IPS-20b (cell line): ENCODE measurements at regions not wholly inside any gene's neighbourhood (a gene's known extent, or its start where the extent isn't known, plus 50 kb on each side); places are given as distances from the start of the nearest gene placed in this dataset.

ENCODE experiments used
- H3K27ac ChIP-seq: one replicate; pipeline ENCODE4 v1.5.1; 2013; ENCODE audit warnings: low read length
- H3K27me3 ChIP-seq: 2 replicates; pipeline ENCODE4 v1.6.1; 2013; ENCODE audit warnings: mild to moderate bottlenecking, low read length, inconsistent platforms; ENCODE audit not compliant: insufficient read depth
- H3K36me3 ChIP-seq: 2 replicates; pipeline ENCODE4 v1.6.1; 2013; ENCODE audit warnings: low read depth, mild to moderate bottlenecking, inconsistent platforms, low read length, moderate library complexity; ENCODE audit not compliant: insufficient read depth
- H3K4me1 ChIP-seq: 2 replicates; pipeline ENCODE4 v1.6.1; 2013; ENCODE audit warnings: mild to moderate bottlenecking, control low read depth, inconsistent platforms, low read length, moderate library complexity; ENCODE audit not compliant: insufficient read depth
- H3K4me3 ChIP-seq: 2 replicates; pipeline ENCODE4 v1.5.1; 2013; ENCODE audit warnings: mild to moderate bottlenecking, low read length, inconsistent platforms
- H3K9ac ChIP-seq: 2 replicates; pipeline ENCODE4 v1.6.1; 2013; ENCODE audit warnings: low read depth, mild to moderate bottlenecking, inconsistent platforms, low read length, moderate library complexity
- H3K9me3 ChIP-seq: 2 replicates; pipeline ENCODE4 v1.6.1; 2013; ENCODE audit warnings: mild to moderate bottlenecking, low read depth, low read length, inconsistent platforms; ENCODE audit not compliant: insufficient read depth

- Histone ChIP-seq H3K9ac (no peak overlapping the region), H3K9me3 (no peaks in the 10 kb centered on the region), H3K27me3 (no peaks in the 10 kb centered on the region), H3K27ac (no peak overlapping the region), H3K4me3 (no peak overlapping the region), H3K36me3 (no peaks in the 10 kb centered on the region), H3K4me1 (no peaks in the 10 kb centered on the region)
Measured at GRCh38 chr1:239682960-239683359, 296.6 kb downstream of the CHRM3 start.

DNA sequence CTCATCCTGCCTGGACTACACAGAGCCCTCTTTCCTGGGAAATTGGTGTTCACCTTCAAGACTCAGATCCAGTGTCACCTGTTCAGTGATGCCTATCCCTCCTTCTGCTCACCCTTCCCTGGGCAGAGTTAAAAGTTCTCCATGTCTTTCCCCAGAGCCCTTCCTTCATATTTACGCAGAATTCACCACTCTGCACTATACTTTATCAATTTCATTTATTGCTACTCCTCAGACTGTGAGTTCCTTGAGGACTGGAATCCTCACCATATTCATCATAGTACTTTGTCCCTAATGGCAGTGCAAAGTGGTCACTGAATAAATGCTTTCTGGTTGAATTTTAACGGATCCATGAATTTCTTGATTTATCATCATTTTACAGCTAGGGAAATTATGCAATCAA, 300.0 kb downstream of the CHRM3 start:
- Histone ChIP-seq H3K4me1 (no peaks in the 10 kb centered on the region), H3K4me3 (no peak overlapping the region), H3K27me3 (no peaks in the 10 kb centered on the region), H3K9me3 (no peaks in the 10 kb centered on the region), H3K9ac (no peak overlapping the region), H3K27ac (no peak overlapping the region), H3K36me3 (no peaks in the 10 kb centered on the region)

- H3K9me3 ChIP-seq, result no peaks in the 10 kb centered on the region
- no peaks in the 10 kb centered on the region for H3K27me3 ChIP-seq
- no peak overlapping the region for H3K4me3 ChIP-seq
- H3K27ac ChIP-seq, result no peak overlapping the region
- H3K4me1 ChIP-seq, result no peaks in the 10 kb centered on the region
- H3K9ac ChIP-seq, result no peak overlapping the region
- no peaks in the 10 kb centered on the region for H3K36me3 ChIP-seq
Measured at GRCh38 chr1:239696317-239696716, 309.9 kb downstream of the CHRM3 start.

DNA sequence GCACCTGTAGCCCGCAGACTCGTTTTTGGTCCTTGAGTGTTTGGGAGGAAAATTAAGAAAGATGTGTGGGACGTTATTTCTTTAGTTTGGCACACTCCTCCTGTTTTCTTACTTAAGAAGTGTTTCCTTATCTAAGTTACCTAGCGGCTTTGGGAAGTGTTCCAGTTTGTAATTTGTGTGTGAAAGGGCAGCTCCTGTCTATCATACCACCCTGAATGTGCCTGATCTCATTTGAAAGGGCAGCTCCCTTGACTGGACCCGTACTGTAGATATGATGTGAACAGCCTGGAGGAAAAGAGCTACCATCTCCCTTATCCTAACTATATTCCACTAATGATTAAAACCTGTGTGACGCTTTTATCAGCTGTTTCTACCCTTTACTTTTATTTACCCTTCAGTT, 314.3 kb downstream of the CHRM3 start:
- no peak overlapping the region for H3K27ac ChIP-seq
- no peaks in the 10 kb centered on the region for H3K36me3 ChIP-seq
- no peaks in the 10 kb centered on the region for H3K9me3 ChIP-seq
- no peaks in the 10 kb centered on the region for H3K27me3 ChIP-seq
- H3K4me1 ChIP-seq, result no peaks in the 10 kb centered on the region
- H3K4me3 ChIP-seq, result no peak overlapping the region
- H3K9ac ChIP-seq, result no peak overlapping the region

GRCh38 chr1:239703075-239703474, 316.7 kb downstream of the CHRM3 start:
- Histone ChIP-seq H3K36me3 (no peaks in the 10 kb centered on the region), H3K27ac (no peak overlapping the region), H3K9ac (no peak overlapping the region), H3K4me1 (no peaks in the 10 kb centered on the region), H3K4me3 (no peak overlapping the region), H3K9me3 (no peaks in the 10 kb centered on the region; the same call in 1 of the 2 replicates), H3K27me3 (no peaks in the 10 kb centered on the region)

DNA sequence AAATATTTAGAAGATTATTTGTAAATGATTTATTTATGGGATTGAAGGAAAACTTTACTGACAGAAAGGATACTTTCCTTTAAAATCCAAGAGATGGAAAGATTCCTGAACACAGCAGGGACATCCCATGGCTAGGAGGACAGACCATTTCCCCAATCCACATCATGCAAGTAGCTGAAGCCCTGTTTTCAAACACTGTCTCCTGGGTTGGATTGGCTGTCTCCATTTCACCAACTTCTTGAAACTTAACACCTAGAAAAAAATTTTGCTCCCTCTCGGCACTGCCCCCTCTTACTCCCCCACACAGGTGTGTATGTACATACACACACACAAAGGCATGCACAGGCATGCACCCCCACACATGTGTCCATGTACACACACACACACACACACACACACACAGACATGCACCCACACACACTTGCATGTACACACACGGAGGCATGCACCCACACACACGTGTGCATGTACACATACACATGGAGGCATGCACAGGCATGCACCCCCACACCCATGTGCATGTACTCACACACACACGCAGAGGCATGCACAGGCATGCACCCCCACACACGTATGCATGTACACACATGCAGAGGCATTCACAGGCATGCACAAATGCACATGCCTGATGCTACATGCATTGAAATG, 320.0 kb downstream of the CHRM3 start:
- no peaks in the 10 kb centered on the region for H3K27me3 ChIP-seq
- H3K27ac ChIP-seq, result no peak overlapping the region

GRCh38 chr1:239707615-239708014, 321.2 kb downstream of the CHRM3 start:
- no peak overlapping the region for H3K27ac ChIP-seq
- no peaks in the 10 kb centered on the region; the same call in 1 of the 2 replicates for H3K9me3 ChIP-seq
- peaks cover 11% of the 10 kb centered on the region; the same call in 1 of the 2 replicates for H3K4me1 ChIP-seq
- H3K4me3 ChIP-seq, result no peak overlapping the region
- no peaks in the 10 kb centered on the region for H3K27me3 ChIP-seq
- H3K36me3 ChIP-seq, result no peaks in the 10 kb centered on the region
- H3K9ac ChIP-seq, result no peak overlapping the region

More for the DNA sequence above, 320.0 kb downstream of the CHRM3 start:
- Histone ChIP-seq H3K36me3 (no peaks in the 10 kb centered on the region), H3K4me1 (no peaks in the 10 kb centered on the region), H3K9ac (no peak overlapping the region), H3K4me3 (no peak overlapping the region), H3K9me3 (no peaks in the 10 kb centered on the region; the same call in 1 of the 2 replicates)

DNA sequence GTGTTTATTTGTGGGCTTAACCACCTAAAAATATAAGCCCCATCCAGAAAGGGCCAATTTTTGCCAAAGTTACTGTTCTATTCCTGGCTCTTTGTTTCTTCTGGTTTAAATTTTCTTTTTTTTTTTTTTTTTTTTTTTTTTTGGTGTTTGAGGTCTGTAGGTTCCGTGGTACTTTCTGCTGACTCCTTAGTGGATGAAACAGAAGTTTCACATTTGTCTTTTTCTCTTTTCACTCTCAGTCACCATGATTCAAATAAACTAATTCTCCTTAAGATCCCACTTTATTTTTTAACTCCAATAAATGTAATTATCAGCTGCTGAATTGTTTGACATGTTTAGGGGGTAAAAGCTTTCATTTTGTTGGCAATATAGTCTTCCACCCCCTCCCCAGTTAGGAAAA, 322.3 kb downstream of the CHRM3 start:
- Histone ChIP-seq H3K27me3 (no peaks in the 10 kb centered on the region), H3K36me3 (no peaks in the 10 kb centered on the region), H3K9me3 (no peaks in the 10 kb centered on the region; the same call in 1 of the 2 replicates), H3K4me1 (peaks cover 14% of the 10 kb centered on the region; the same call in 1 of the 2 replicates), H3K4me3 (no peak overlapping the region), H3K27ac (no peak overlapping the region), H3K9ac (no peak overlapping the region)

DNA sequence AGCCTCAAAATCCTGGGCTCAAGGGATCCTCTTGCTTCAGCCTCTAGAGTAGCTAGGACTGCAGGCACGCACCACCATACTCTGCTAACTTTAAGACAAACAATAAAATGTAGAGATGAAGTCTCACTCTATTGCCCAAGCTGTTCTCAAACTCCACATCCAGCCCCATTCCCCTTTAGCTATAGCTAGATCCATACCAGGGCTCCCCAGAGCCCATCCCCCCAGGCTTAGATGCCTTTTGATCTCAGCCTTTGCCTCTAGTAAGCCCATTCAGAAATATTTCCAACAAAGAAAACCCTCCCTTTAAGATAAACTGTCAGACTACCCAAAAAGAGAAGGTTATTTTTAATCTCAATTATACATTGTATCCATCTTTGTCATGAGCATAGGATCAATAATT, 325.4 kb downstream of the CHRM3 start:
- H3K9ac ChIP-seq, result no peak overlapping the region
- peaks cover 14% of the 10 kb centered on the region; the same call in 1 of the 2 replicates for H3K4me1 ChIP-seq
- H3K9me3 ChIP-seq, result no peaks in the 10 kb centered on the region; the same call in 1 of the 2 replicates
- H3K27me3 ChIP-seq, result no peaks in the 10 kb centered on the region
- H3K27ac ChIP-seq, result no peak overlapping the region
- no peak overlapping the region for H3K4me3 ChIP-seq
- no peaks in the 10 kb centered on the region for H3K36me3 ChIP-seq

- Histone ChIP-seq H3K9me3 (no peaks in the 10 kb centered on the region), H3K27ac (no peak overlapping the region), H3K9ac (no peak overlapping the region), H3K4me1 (peaks cover 5% of the 10 kb centered on the region; the same call in 1 of the 2 replicates), H3K27me3 (no peaks in the 10 kb centered on the region), H3K36me3 (no peaks in the 10 kb centered on the region), H3K4me3 (no peak overlapping the region)
Measured at GRCh38 chr1:239717097-239717917, 330.9 kb downstream of the CHRM3 start.

DNA sequence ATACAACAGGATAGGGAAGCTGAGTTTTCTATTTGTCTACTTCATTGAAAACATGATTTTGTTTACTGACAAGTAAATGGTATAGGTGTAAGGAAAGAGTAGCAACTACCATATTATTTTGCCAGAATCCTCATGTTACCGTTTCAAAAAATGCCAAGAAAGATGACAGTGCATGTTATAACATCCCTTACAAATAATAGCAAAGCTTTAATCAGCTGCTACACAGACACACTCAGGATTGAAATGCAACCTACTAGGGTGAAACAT, 331.5 kb downstream of the CHRM3 start:
- Histone ChIP-seq H3K4me1 (no peaks in the 10 kb centered on the region), H3K4me3 (no peak overlapping the region), H3K27me3 (no peaks in the 10 kb centered on the region), H3K36me3 (no peaks in the 10 kb centered on the region), H3K9me3 (no peaks in the 10 kb centered on the region), H3K27ac (no peak overlapping the region), H3K9ac (no peak overlapping the region)

- H3K36me3 ChIP-seq, result no peaks in the 10 kb centered on the region
- H3K4me3 ChIP-seq, result no peak overlapping the region
- H3K27me3 ChIP-seq, result no peaks in the 10 kb centered on the region
- H3K27ac ChIP-seq, result no peak overlapping the region
- H3K4me1 ChIP-seq, result no peaks in the 10 kb centered on the region
- no peaks in the 10 kb centered on the region for H3K9me3 ChIP-seq
- no peak overlapping the region for H3K9ac ChIP-seq
Measured at GRCh38 chr1:239718571-239718970, 332.2 kb downstream of the CHRM3 start.
